ENCODE measurements at regions not wholly inside any gene's neighbourhood (a gene's known extent, or its start where the extent isn't known, plus 50 kb on each side); places are given as distances from the start of the nearest gene placed in this dataset.

GRCh38 chr3:161555320-161555719, 58.7 kb downstream of the OTOL1 start:
- intact Hi-C loops (cut with micrococcal nuclease) = no loop called here
- H3K36me3 Mint-ChIP-seq (ENCODE audit: low read depth) = no peaks in the 10 kb centered on the region
- H3K27me3 Mint-ChIP-seq (ENCODE audit: insufficient read depth) = no peaks in the 10 kb centered on the region
- no peak overlapping the region for H3K4me3 Mint-ChIP-seq
- H3K4me1 Mint-ChIP-seq (ENCODE audit: low read depth) = no peaks in the 10 kb centered on the region
- H3K27ac Mint-ChIP-seq = no peak overlapping the region
- no peak for DNase-seq (ENCODE audit: low spot score)
- H3K9me3 Mint-ChIP-seq = no peaks in the 10 kb centered on the region

- DNase-seq (ENCODE audit: low spot score) = no peak
- intact Hi-C loops (cut with micrococcal nuclease) = no loop called here
- Mint-ChIP-seq H3K27ac (no peak overlapping the region), H3K4me3 (no peak overlapping the region), H3K4me1 (ENCODE audit: low read depth) (no peaks in the 10 kb centered on the region), H3K27me3 (ENCODE audit: insufficient read depth) (no peaks in the 10 kb centered on the region), H3K36me3 (ENCODE audit: low read depth) (no peaks in the 10 kb centered on the region), H3K9me3 (no peaks in the 10 kb centered on the region)
Measured at GRCh38 chr3:161556533-161556932, 59.9 kb downstream of the OTOL1 start.

DNA sequence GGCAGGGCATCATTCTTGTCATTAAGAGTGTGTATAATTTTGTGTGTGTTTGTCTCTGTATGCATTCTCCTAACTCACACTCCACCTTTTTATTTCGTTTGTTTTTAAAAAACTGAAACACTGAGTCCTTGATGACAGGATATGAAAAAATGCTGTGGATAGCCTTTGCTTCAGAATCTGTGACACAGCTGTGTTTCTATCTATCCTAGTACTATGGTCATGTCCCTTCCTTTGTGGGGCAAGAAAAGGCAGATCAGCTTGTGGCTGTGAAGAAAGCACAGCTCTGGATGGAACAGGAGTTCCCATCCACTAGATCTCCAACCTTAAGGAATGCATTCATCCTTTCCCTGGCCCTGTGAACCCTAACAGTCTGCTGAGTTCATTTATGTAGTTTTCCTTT, 60.3 kb downstream of the OTOL1 start:
- Mint-ChIP-seq H3K27me3 (ENCODE audit: insufficient read depth) (no peaks in the 10 kb centered on the region), H3K9me3 (no peaks in the 10 kb centered on the region), H3K4me1 (ENCODE audit: low read depth) (no peaks in the 10 kb centered on the region), H3K36me3 (ENCODE audit: low read depth) (no peaks in the 10 kb centered on the region), H3K27ac (no peak overlapping the region), H3K4me3 (no peak overlapping the region)
- intact Hi-C loops (cut with micrococcal nuclease) = no loop called here
- DNase-seq (ENCODE audit: low spot score) = no peak

DNA sequence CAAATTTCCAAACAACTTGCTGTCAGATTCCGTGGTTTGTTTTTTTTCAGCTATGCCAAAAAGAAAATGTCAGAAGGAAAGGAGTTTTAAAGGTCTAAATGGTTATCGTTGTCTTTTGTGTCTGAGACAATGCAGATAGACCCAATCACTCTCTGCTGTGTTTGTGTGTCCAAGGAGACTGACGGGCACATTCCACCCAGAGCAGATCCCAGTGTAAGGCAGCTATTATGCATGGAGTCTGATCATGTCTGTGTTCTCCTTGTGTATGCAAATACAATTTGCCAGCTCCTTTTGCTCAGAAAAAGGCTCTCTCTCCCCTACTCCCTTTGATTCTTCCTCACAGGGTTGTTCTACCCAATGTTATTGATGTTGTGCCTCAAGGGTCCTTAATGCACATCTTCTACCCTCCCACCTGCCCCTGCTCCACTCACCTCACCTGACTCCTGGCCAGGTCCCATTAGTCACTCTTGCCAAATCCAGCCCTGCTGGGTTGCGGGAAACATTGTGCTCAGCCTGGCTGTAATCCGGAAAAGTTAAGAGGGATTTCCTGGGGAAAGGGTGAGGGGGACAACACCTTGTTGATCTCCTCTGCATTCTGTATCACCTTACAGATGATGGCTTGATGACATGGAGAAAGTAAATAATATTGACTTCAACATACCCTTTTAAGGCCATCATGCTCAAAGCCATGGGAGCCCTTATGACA, 61.0 kb downstream of the OTOL1 start:
- no peaks in the 10 kb centered on the region for H3K9me3 Mint-ChIP-seq
- no peaks in the 10 kb centered on the region for H3K36me3 Mint-ChIP-seq (ENCODE audit: low read depth)
- no peak overlapping the region for H3K4me3 Mint-ChIP-seq
- H3K4me1 Mint-ChIP-seq (ENCODE audit: low read depth) = no peaks in the 10 kb centered on the region
- no peak overlapping the region for H3K27ac Mint-ChIP-seq
- DNase-seq (ENCODE audit: low spot score) = no peak
- intact Hi-C loops (cut with micrococcal nuclease) = no loop called here
- no peaks in the 10 kb centered on the region for H3K27me3 Mint-ChIP-seq (ENCODE audit: insufficient read depth)

GRCh38 chr3:161558236-161558635, 61.6 kb downstream of the OTOL1 start:
- H3K27ac Mint-ChIP-seq = no peak overlapping the region
- no peaks in the 10 kb centered on the region for H3K4me1 Mint-ChIP-seq (ENCODE audit: low read depth)
- H3K9me3 Mint-ChIP-seq = no peaks in the 10 kb centered on the region
- no peak for DNase-seq (ENCODE audit: low spot score)
- H3K4me3 Mint-ChIP-seq = no peak overlapping the region
- no peaks in the 10 kb centered on the region for H3K27me3 Mint-ChIP-seq (ENCODE audit: insufficient read depth)
- no peaks in the 10 kb centered on the region for H3K36me3 Mint-ChIP-seq (ENCODE audit: low read depth)
- intact Hi-C loops (cut with micrococcal nuclease) = no loop called here

DNA sequence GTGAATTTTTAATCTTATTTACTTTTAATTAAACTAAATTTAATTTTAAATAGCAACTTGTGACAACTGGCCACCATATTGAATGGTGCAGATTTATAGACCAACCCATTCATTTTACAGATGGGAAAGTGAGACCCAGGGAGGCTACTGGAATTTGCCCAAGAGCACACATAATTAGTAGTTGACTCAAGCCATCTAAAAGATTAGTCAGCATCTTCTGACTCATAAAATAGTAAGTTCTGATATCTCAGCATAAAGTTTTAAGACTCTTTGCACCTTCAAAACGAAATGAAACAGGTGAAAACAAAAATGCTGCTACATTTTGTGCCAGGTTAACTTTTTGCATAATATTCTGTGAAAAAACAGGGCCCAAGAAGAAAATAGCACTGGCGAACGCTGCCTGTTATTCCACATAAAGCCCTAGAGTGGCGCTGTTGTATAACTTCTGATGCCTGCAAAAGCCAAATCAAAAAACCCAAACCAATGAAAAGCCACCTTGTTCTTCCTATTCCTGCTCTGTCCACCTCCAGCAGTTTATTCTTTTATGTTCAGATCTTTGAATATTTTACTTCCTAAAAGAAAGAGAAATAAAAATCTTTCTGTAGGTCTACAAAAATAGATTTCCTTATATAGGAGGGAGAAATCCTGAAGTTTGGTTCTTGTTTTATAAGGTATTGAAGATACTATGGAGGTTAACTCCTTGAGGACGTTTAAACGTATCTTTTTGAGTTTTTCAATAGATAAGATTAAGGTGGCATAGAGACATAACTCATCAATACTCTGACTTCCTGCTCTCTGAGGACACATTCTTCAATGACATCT, 62.8 kb downstream of the OTOL1 start:
- Mint-ChIP-seq H3K27ac (no peak overlapping the region), H3K27me3 (ENCODE audit: insufficient read depth) (no peaks in the 10 kb centered on the region), H3K4me3 (no peak overlapping the region), H3K4me1 (ENCODE audit: low read depth) (no peaks in the 10 kb centered on the region), H3K9me3 (no peaks in the 10 kb centered on the region), H3K36me3 (ENCODE audit: low read depth) (no peaks in the 10 kb centered on the region)
- DNase-seq (ENCODE audit: low spot score) = no peak
- intact Hi-C loops (cut with micrococcal nuclease) = no loop called here

DNA sequence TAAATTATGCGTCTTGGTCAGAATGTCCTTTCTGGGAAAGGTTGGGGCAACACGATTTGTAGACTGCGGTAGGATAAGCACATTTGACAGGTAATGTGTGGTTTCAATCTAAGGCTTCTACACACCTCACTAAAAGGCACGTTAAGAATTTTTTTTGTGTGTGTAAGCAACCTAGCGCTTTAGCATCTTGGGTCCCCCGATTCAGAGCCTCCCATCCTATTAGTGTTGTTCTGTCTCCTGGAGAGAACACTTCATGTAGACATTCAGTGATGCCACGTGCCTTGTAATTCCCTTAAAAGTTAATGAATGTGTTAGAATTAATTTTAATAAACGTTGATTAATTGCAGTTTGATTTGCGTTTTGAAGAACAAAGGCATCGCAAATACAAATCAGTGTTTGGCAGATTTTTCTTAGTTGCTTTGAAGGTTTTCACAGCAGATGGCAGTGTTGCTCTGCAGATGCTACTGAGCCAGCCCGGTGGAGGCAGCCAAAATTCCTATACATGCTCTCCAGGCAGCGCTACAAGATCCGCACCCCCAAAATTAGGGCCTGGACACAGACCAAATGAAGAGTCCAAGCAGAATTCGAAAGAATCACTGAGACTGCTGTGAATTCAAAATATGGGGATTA, 63.5 kb downstream of the OTOL1 start:
- DNase-seq (ENCODE audit: low spot score) = no peak
- Mint-ChIP-seq H3K4me3 (no peak overlapping the region), H3K27ac (no peak overlapping the region), H3K9me3 (no peaks in the 10 kb centered on the region), H3K36me3 (ENCODE audit: low read depth) (no peaks in the 10 kb centered on the region), H3K4me1 (ENCODE audit: low read depth) (no peaks in the 10 kb centered on the region), H3K27me3 (ENCODE audit: insufficient read depth) (no peaks in the 10 kb centered on the region)
- intact Hi-C loops (cut with micrococcal nuclease) = no loop called here

- intact Hi-C loops (cut with micrococcal nuclease) = no loop called here
- Mint-ChIP-seq H3K4me1 (ENCODE audit: low read depth) (no peaks in the 10 kb centered on the region), H3K27ac (no peak overlapping the region), H3K36me3 (ENCODE audit: low read depth) (no peaks in the 10 kb centered on the region), H3K27me3 (ENCODE audit: insufficient read depth) (no peaks in the 10 kb centered on the region), H3K9me3 (no peaks in the 10 kb centered on the region), H3K4me3 (no peak overlapping the region)
- no peak for DNase-seq (ENCODE audit: low spot score)
Measured at GRCh38 chr3:161567577-161568361, 71.2 kb downstream of the OTOL1 start.

- Mint-ChIP-seq H3K27ac (no peak overlapping the region), H3K4me3 (no peak overlapping the region), H3K4me1 (ENCODE audit: low read depth) (no peaks in the 10 kb centered on the region), H3K36me3 (ENCODE audit: low read depth) (no peaks in the 10 kb centered on the region), H3K9me3 (no peaks in the 10 kb centered on the region), H3K27me3 (ENCODE audit: insufficient read depth) (no peaks in the 10 kb centered on the region)
- intact Hi-C loops (cut with micrococcal nuclease) = no loop called here
- no peak for DNase-seq (ENCODE audit: low spot score)
Measured at GRCh38 chr3:161568671-161569070, 72.1 kb downstream of the OTOL1 start.

DNA sequence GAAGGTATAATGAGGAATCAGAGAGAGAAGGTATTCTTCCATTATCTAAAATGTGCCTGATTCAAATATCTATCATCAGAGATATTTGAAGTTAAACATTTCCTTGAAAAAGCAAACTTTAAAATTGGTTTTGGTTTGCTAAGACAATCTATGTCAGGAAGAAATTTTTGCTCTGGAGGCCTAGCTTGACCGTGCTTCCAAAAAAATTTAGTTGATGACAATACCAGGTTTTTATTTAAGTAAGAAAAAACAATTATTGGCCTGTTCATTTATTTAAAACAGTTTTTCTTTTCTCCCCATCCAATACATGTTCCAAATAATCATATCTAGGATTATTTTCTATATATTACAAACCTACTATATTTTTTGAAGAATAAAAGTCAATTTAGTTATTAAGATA, 75.3 kb downstream of the OTOL1 start:
- Mint-ChIP-seq H3K27ac (no peak overlapping the region), H3K36me3 (ENCODE audit: low read depth) (no peaks in the 10 kb centered on the region), H3K9me3 (no peaks in the 10 kb centered on the region), H3K4me1 (ENCODE audit: low read depth) (no peaks in the 10 kb centered on the region), H3K27me3 (ENCODE audit: insufficient read depth) (no peaks in the 10 kb centered on the region), H3K4me3 (no peak overlapping the region)
- intact Hi-C loops (cut with micrococcal nuclease) = no loop called here
- no peak for DNase-seq (ENCODE audit: low spot score)

DNA sequence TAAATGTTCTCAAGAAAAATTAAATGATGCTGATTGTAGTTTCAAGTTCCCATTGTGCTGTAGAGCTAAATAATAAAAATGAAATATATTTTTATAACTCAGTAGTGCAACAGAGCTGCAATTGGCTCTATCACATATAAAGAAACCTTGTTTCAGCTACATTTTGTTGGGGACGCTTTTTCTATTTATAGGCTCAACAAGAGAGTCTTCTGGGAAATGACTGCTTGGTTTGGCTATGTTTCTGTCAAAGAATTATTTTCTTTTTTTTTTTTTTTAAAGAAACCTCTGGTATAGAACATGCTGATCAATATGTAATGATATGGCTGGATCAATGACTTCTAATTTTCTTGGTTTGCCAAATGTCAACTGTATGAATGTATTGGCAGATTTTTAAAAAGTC, 76.5 kb downstream of the OTOL1 start:
- DNase-seq (ENCODE audit: low spot score) = no peak
- Mint-ChIP-seq H3K4me1 (ENCODE audit: low read depth) (no peaks in the 10 kb centered on the region), H3K27me3 (ENCODE audit: insufficient read depth) (no peaks in the 10 kb centered on the region), H3K4me3 (no peak overlapping the region), H3K36me3 (ENCODE audit: low read depth) (no peaks in the 10 kb centered on the region), H3K27ac (no peak overlapping the region), H3K9me3 (no peaks in the 10 kb centered on the region)
- intact Hi-C loops (cut with micrococcal nuclease) = no loop called here

- H3K36me3 Mint-ChIP-seq (ENCODE audit: low read depth) = no peaks in the 10 kb centered on the region
- H3K4me3 Mint-ChIP-seq = no peak overlapping the region
- intact Hi-C loops (cut with micrococcal nuclease) = no loop called here
- no peaks in the 10 kb centered on the region for H3K27me3 Mint-ChIP-seq (ENCODE audit: insufficient read depth)
- no peak for DNase-seq (ENCODE audit: low spot score)
- no peaks in the 10 kb centered on the region for H3K4me1 Mint-ChIP-seq (ENCODE audit: low read depth)
- H3K27ac Mint-ChIP-seq = no peak overlapping the region
- H3K9me3 Mint-ChIP-seq = no peaks in the 10 kb centered on the region
Measured at GRCh38 chr3:161575901-161576300, 79.3 kb downstream of the OTOL1 start.

GRCh38 chr3:161576311-161576710, 79.7 kb downstream of the OTOL1 start:
- Mint-ChIP-seq H3K36me3 (ENCODE audit: low read depth) (no peaks in the 10 kb centered on the region), H3K4me3 (no peak overlapping the region), H3K4me1 (ENCODE audit: low read depth) (no peaks in the 10 kb centered on the region), H3K27ac (no peak overlapping the region), H3K27me3 (ENCODE audit: insufficient read depth) (no peaks in the 10 kb centered on the region), H3K9me3 (no peaks in the 10 kb centered on the region)
- intact Hi-C loops (cut with micrococcal nuclease) = no loop called here
- no peak for DNase-seq (ENCODE audit: low spot score)

Data from activated T-helper 1 cell treated with anti-CD3 and anti-CD28 coated beads, Interleukin-12 subunit alpha, Interleukin-12 subunit beta, Interleukin-2, Interleukin-4 antibody, amounts not matched to agents 30 ng/mL and 10 ng/mL and 1 ng/mL, durations not matched to agents 14 hours and 24 hours and 36 hours (primary cell).